ENCODE measurements at regions not wholly inside any gene's neighbourhood (a gene's known extent, or its start where the extent isn't known, plus 50 kb on each side); places are given as distances from the start of the nearest gene placed in this dataset.

DNA sequence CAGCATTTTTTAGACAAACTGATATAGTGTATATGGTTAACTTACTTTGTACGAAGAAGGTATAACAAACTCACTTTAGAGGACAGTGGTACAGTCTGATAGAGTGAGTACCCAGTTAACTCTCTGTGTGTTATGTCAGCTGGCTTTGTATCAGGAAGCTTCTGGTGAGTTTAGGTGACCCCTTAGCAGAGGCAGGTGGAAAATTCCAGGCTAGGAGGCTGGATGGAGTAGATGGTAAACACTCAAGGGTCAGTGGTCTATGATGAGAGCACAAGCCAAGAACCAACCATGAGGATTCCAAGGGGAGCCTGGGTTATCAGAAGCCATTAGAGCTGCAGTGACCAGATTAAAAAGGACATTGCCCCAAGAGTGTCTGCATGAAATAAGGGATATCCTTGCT, 227.3 kb upstream of the CENPE start:
- TF ChIP-seq PPARD (CRISPR knock-in tag; IDR thresholded peaks at IDR 0.05) (no peak), RBFOX2 (IDR thresholded peaks at IDR 0.05; ENCODE audit: low read depth, low read length) (no peak), KLF16 (IDR thresholded peaks at IDR 0.05) (no peak), YY1 (IDR thresholded peaks at IDR 0.05; ENCODE audit: borderline replicate concordance in 1 of 3, control insufficient read depth in 1 of 3, extremely low read depth in 1 of 3, insufficient read depth in 3 of 3, insufficient read length in 1 of 3, insufficient replicate concordance in 2 of 3, low read depth in 1 of 3, low read length in 2 of 3) (no peak), HDGF (IDR thresholded peaks at IDR 0.05) (no peak), ZNF324 (CRISPR knock-in tag; IDR thresholded peaks at IDR 0.05) (no peak)
- TF ChIP-seq, protein P1, sequence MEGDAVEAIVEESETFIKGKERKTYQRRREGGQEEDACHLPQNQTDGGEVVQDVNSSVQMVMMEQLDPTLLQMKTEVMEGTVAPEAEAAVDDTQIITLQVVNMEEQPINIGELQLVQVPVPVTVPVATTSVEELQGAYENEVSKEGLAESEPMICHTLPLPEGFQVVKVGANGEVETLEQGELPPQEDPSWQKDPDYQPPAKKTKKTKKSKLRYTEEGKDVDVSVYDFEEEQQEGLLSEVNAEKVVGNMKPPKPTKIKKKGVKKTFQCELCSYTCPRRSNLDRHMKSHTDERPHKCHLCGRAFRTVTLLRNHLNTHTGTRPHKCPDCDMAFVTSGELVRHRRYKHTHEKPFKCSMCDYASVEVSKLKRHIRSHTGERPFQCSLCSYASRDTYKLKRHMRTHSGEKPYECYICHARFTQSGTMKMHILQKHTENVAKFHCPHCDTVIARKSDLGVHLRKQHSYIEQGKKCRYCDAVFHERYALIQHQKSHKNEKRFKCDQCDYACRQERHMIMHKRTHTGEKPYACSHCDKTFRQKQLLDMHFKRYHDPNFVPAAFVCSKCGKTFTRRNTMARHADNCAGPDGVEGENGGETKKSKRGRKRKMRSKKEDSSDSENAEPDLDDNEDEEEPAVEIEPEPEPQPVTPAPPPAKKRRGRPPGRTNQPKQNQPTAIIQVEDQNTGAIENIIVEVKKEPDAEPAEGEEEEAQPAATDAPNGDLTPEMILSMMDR (IDR thresholded peaks at IDR 0.05 in 2 of 3, conservative IDR thresholded peaks at IDR 0.05 in 1 of 3; ENCODE audit: insufficient read depth in 2 of 3, low read depth in 1 of 3, low read length in 3 of 3), result no peak

Measured in K562 (cell line).